ENCODE measurements at regions not wholly inside any gene's neighbourhood (a gene's known extent, or its start where the extent isn't known, plus 50 kb on each side); places are given as distances from the start of the nearest gene placed in this dataset.

DNA sequence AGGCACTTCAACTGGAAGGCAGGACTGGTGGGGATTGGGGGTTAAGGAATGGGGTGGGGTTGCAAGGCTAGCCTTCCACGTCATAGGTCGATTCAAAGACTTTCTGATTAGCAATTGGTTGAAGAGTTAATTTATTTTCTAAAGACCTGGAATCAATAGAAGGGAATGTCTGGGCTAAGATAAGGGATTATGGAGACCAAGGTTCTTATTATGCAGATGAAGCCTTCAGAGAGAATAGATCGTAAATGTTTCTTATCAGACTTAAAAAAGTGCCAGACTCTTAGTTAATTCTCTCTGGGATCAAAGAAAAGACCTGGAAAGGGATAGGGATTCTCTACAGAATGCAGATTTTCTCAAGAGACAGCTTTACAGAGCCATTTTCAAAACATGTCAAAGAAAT is 368.0 kb upstream of the DLGAP1 start:
- ChIA-PET POLR2A (no interaction called here), CTCF (no interaction called here)
- no peak overlapping the region for H3K4me3 Mint-ChIP-seq
- peaks cover 11% of the 10 kb centered on the region for H3K9me3 Mint-ChIP-seq
- no peaks in the 10 kb centered on the region for H3K27me3 Mint-ChIP-seq
- no peaks in the 10 kb centered on the region for H3K36me3 Mint-ChIP-seq (ENCODE audit: low read depth)
- H3K4me1 Mint-ChIP-seq: no peaks in the 10 kb centered on the region
- H3K27ac Mint-ChIP-seq: no peak overlapping the region
- no peak for DNase-seq

- H3K4me3 Mint-ChIP-seq: no peak overlapping the region
- peaks cover 11% of the 10 kb centered on the region for H3K9me3 Mint-ChIP-seq
- ChIA-PET POLR2A (no interaction called here), CTCF (no interaction called here)
- no peak overlapping the region for H3K27ac Mint-ChIP-seq
- no peak for DNase-seq
- H3K36me3 Mint-ChIP-seq (ENCODE audit: low read depth): no peaks in the 10 kb centered on the region
- H3K4me1 Mint-ChIP-seq: no peaks in the 10 kb centered on the region
- H3K27me3 Mint-ChIP-seq: no peaks in the 10 kb centered on the region
These were observed 366.7 kb upstream of the DLGAP1 start for GRCh38 chr18:4821801-4822200.

GRCh38 chr18:4817665-4818064 is 362.6 kb upstream of the DLGAP1 start:
- CTCF ChIA-PET: no interaction called here
- DNase-seq: no peak
- no peaks in the 10 kb centered on the region for H3K4me1 Mint-ChIP-seq
- peaks cover 9% of the 10 kb centered on the region for H3K9me3 Mint-ChIP-seq
- H3K4me3 Mint-ChIP-seq: no peak overlapping the region
- H3K27me3 Mint-ChIP-seq: no peaks in the 10 kb centered on the region
- no peak overlapping the region for H3K27ac Mint-ChIP-seq
- POLR2A ChIA-PET: no interaction called here
- H3K36me3 Mint-ChIP-seq (ENCODE audit: low read depth): no peaks in the 10 kb centered on the region

DNA sequence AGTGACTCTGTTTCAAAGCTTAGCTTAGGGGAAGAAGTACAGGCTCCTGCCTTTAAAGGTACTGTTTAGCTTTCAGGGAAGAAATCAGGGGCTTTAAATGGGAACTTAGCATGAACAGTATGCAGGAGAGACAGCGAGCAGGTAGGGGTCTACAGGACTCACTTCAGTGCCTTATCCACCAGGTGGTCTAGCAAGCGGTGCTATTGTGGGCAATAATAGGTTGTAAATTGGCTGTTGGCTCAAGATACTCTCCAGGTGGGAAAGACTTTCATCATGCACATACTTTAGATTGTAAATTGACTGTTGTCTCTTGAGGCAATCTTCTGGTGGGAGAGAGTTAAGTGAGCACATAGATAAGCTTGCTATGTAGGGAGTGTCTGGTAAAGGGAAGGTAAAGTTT is 358.6 kb upstream of the DLGAP1 start:
- Mint-ChIP-seq H3K4me3 (no peak overlapping the region), H3K27me3 (no peaks in the 10 kb centered on the region)
- POLR2A ChIA-PET: no interaction called here

DNA sequence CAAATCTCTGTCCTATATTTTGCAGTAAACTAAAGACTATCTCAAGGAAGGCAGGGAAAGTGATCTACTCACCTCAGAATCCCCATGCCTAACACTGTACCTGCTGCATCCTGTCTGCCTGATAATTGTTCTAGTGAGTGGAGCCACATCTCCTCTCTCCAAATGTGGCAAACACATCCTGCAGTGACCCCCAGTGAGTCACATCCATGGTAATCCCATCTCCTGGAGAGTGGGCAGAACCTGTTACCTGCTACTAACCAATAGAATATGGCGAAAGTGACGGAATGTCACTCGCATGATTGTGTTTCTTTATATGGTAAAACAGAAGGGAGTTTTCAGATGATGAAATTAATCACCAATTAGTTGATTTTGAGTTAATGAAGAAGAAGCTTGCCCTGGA is 353.8 kb upstream of the DLGAP1 start:
- H3K4me1 Mint-ChIP-seq: no peaks in the 10 kb centered on the region
- H3K27ac Mint-ChIP-seq: no peak overlapping the region
- no peaks in the 10 kb centered on the region for H3K36me3 Mint-ChIP-seq (ENCODE audit: low read depth)
- ChIA-PET POLR2A (no interaction called here), CTCF (no interaction called here)
- peaks cover 7% of the 10 kb centered on the region for H3K9me3 Mint-ChIP-seq
- no peaks in the 10 kb centered on the region for H3K27me3 Mint-ChIP-seq
- no peak for DNase-seq
- H3K4me3 Mint-ChIP-seq: no peak overlapping the region

More for the DNA sequence above, 358.6 kb upstream of the DLGAP1 start:
- DNase-seq: no peak
- peaks cover 12% of the 10 kb centered on the region for H3K9me3 Mint-ChIP-seq
- H3K36me3 Mint-ChIP-seq (ENCODE audit: low read depth): no peaks in the 10 kb centered on the region
- CTCF ChIA-PET: no interaction called here
- no peaks in the 10 kb centered on the region for H3K4me1 Mint-ChIP-seq
- H3K27ac Mint-ChIP-seq: no peak overlapping the region

DNA sequence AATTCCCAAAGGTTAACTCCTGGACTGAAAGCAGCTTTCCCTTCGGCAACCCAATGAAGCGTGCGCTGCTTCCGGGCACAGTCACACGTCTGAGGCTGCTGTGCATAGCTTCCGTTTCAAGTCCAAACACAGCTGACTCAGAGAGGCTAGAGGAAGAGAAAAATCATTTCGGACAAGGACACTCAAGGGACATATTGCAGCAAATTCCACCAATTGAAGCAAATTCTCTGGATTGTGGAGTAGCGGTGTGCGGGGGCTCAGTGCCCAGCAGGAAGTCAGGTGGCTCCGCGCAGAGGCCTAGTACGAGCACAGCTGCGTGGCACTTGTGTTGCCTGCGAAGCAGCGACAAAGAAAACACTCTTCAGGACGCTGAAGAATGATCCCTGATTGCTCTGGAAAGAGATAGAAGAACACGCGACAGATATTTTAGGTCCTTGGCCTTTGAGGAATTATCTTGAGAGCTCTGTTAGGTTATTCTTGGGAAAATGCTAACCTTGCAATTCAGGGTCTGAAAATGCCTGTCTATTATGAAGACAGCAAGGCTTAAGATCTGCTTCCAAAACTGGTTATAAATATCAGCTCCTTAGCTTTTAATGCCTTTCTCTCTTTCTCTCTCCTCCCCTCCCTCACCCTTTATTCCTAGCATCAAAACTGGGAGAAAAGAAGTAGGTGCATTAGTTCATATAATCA is 352.6 kb upstream of the DLGAP1 start:
- H3K4me3 Mint-ChIP-seq: no peak overlapping the region
- peaks cover 12% of the 10 kb centered on the region for H3K9me3 Mint-ChIP-seq
- DNase-seq: no peak
- H3K4me1 Mint-ChIP-seq: no peaks in the 10 kb centered on the region
- no peaks in the 10 kb centered on the region for H3K27me3 Mint-ChIP-seq
- POLR2A ChIA-PET: no interaction called here
- CTCF ChIA-PET: no interaction called here
- H3K36me3 Mint-ChIP-seq (ENCODE audit: low read depth): no peaks in the 10 kb centered on the region
- no peak overlapping the region for H3K27ac Mint-ChIP-seq

DNA sequence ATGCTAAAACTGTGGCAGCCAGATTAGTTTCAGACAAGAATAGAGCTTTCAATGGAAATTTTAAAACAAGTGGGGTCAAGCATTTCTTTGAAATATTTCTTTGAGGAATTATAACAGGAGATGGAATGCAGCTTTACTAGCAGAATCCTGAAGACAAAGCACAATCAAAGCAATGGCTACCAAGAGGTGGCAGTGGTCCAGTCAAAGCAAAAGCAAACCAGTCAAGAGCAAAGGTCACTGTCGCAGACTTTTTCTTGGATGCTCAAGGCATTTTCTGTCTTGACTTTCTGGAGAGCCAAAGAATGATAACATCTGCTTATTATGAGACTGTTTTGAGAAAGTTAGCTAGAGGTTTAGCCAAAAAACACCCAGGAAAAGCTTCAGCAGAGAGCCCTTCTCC is 351.2 kb upstream of the DLGAP1 start:
- Mint-ChIP-seq H3K27ac (no peak overlapping the region), H3K4me1 (no peaks in the 10 kb centered on the region), H3K36me3 (ENCODE audit: low read depth) (no peaks in the 10 kb centered on the region), H3K27me3 (no peaks in the 10 kb centered on the region), H3K9me3 (peaks cover 12% of the 10 kb centered on the region), H3K4me3 (no peak overlapping the region)
- ChIA-PET POLR2A (no interaction called here), CTCF (no interaction called here)
- no peak for DNase-seq

- Mint-ChIP-seq H3K9me3 (peaks cover 19% of the 10 kb centered on the region), H3K4me1 (no peaks in the 10 kb centered on the region), H3K36me3 (ENCODE audit: low read depth) (no peaks in the 10 kb centered on the region), H3K27ac (no peak overlapping the region), H3K27me3 (no peaks in the 10 kb centered on the region), H3K4me3 (no peak overlapping the region)
- DNase-seq: no peak
- ChIA-PET CTCF (no interaction called here), POLR2A (no interaction called here)
These were observed 347.2 kb upstream of the DLGAP1 start for GRCh38 chr18:4802296-4802695.

DNA sequence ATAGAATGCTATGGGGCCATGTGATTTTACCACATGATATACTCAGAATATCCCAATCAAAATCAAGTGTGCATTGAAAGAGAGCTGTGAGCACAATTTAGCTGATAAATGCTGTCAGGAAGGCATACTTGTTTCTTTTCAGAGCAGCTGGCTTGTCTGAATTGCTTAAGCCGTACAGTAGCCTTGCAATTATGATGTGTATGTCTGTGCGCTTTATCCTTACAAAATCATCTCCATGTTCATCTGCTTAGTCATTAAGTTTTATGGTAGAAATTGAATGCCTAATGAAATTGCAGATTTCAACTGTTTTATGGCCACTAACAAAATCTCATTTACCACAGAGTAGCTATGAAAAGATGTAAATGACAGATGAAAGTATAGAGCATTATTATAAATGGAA is 346.0 kb upstream of the DLGAP1 start:
- ChIA-PET CTCF (no interaction called here), POLR2A (no interaction called here)
- H3K36me3 Mint-ChIP-seq (ENCODE audit: low read depth): no peaks in the 10 kb centered on the region

DNA sequence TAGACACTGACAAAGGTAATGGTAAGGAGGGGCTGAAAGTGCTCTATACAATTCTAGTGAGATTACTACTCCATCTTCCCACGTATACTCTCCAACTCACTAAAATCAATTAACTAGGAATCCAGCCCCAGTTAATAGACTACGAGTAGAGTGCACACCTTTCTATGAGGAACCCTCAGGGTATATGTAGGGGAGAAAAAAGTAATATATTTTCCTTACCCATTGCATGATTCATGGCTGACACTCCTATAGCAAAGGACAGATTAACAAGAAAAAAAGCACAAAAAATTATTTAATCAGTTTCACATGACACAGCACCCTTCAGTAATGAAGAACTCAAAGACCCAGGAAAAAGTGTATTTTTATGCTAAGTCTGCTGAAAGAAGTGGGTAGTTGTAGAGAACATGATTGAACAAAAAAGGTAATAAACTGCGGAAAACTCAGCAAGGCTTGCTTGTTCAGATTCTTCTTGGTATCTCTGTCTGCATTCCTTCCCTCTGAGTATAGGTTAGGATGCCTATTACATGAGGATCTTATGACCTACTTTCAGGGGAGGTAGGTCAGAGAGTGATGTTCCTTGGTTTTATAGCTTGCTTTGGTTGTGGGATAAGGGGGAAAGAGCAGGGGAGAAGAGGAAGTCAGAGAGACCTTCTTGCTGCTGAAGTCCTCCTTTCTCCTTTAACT is 342.0 kb upstream of the DLGAP1 start:
- POLR2A ChIA-PET: no interaction called here

More for the DNA sequence above, 346.0 kb upstream of the DLGAP1 start:
- DNase-seq: no peak
- H3K27ac Mint-ChIP-seq: no peak overlapping the region
- no peaks in the 10 kb centered on the region for H3K27me3 Mint-ChIP-seq
- H3K9me3 Mint-ChIP-seq: peaks cover 19% of the 10 kb centered on the region
- no peak overlapping the region for H3K4me3 Mint-ChIP-seq
- no peaks in the 10 kb centered on the region for H3K4me1 Mint-ChIP-seq

GRCh38 chr18:4789506-4789905 is 334.4 kb upstream of the DLGAP1 start:
- H3K27me3 Mint-ChIP-seq: no peaks in the 10 kb centered on the region
- no peaks in the 10 kb centered on the region for H3K4me1 Mint-ChIP-seq
- H3K9me3 Mint-ChIP-seq: peaks cover 10% of the 10 kb centered on the region
- ChIA-PET POLR2A (no interaction called here), CTCF (no interaction called here)
- no peak for DNase-seq
- H3K27ac Mint-ChIP-seq: no peak overlapping the region
- H3K36me3 Mint-ChIP-seq (ENCODE audit: low read depth): no peaks in the 10 kb centered on the region
- H3K4me3 Mint-ChIP-seq: no peak overlapping the region

More for the DNA sequence above, 342.0 kb upstream of the DLGAP1 start:
- Mint-ChIP-seq H3K9me3 (peaks cover 15% of the 10 kb centered on the region), H3K4me1 (no peaks in the 10 kb centered on the region), H3K27ac (no peak overlapping the region), H3K27me3 (no peaks in the 10 kb centered on the region), H3K4me3 (no peak overlapping the region), H3K36me3 (ENCODE audit: low read depth) (no peaks in the 10 kb centered on the region)
- CTCF ChIA-PET: no interaction called here
- no peak for DNase-seq

DNA sequence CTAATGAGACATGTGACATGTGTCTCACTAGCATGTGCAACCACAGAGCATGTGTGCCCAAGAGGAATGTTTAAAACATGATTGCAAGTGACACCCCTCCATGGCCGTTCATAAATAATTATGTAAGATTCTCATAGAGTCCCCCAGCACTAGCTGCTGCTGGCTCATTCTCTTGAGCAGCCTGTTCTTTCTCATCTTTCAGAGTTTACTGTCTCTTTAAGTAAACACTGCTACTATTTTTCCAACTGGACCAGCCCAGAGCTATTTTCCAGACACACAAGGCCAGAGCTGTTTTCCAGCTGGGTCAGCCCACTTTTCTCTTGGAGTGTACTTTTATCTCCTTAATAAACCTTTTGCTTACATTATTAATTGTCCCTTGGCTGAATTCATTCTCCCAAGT is 326.8 kb upstream of the DLGAP1 start:
- no peaks in the 10 kb centered on the region for H3K36me3 Mint-ChIP-seq (ENCODE audit: low read depth)
- no peak overlapping the region for H3K4me3 Mint-ChIP-seq
- H3K9me3 Mint-ChIP-seq: peaks cover 7% of the 10 kb centered on the region
- no peaks in the 10 kb centered on the region for H3K4me1 Mint-ChIP-seq
- H3K27me3 Mint-ChIP-seq: no peaks in the 10 kb centered on the region
- ChIA-PET POLR2A (no interaction called here), CTCF (no interaction called here)
- no peak for DNase-seq
- no peak overlapping the region for H3K27ac Mint-ChIP-seq

GRCh38 chr18:4765401-4765800 is 310.3 kb upstream of the DLGAP1 start:
- Mint-ChIP-seq H3K36me3 (ENCODE audit: low read depth) (no peaks in the 10 kb centered on the region), H3K4me3 (no peak overlapping the region), H3K27ac (no peak overlapping the region), H3K27me3 (no peaks in the 10 kb centered on the region), H3K9me3 (peaks cover 18% of the 10 kb centered on the region), H3K4me1 (no peaks in the 10 kb centered on the region)
- ChIA-PET POLR2A (no interaction called here), CTCF (no interaction called here)
- no peak for DNase-seq

DNA sequence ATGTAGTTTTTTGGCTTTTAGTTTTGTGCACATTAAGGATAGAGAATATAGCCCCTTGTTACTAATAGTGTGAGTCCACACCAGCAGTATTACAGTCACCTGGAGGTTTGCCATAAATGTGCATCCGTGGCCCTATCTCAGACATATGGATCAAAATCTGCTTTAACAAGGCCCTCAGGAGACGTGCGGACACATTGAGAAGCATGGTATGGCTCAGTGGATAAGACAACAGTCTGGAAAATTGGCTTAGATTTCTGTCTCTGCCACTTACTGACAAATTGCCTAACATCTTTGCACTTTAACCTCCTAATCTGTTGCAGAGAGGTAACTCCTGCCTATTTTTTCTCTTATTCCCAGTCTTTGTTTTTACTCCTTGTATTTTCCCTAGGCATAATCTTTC is 307.2 kb upstream of the DLGAP1 start:
- no peaks in the 10 kb centered on the region for H3K36me3 Mint-ChIP-seq (ENCODE audit: low read depth)
- no peaks in the 10 kb centered on the region for H3K4me1 Mint-ChIP-seq
- no peak for DNase-seq
- H3K4me3 Mint-ChIP-seq: no peak overlapping the region
- CTCF ChIA-PET: no interaction called here
- POLR2A ChIA-PET: no interaction called here
- no peaks in the 10 kb centered on the region for H3K27me3 Mint-ChIP-seq
- peaks cover 17% of the 10 kb centered on the region for H3K9me3 Mint-ChIP-seq
- H3K27ac Mint-ChIP-seq: no peak overlapping the region
